Ramos (cell line): ENCODE measurements at regions not wholly inside any gene's neighbourhood (a gene's known extent, or its start where the extent isn't known, plus 50 kb on each side); places are given as distances from the start of the nearest gene placed in this dataset.

ENCODE experiments used
- in situ Hi-C: fragments of 300-500 bp; cut with MboI; formaldehyde crosslinking; loops from one replicate; pipeline ENCODE4 v1.14.3; 2022; ENCODE audit warnings: low sequenced_read_pairs; ENCODE audit not compliant: unreplicated experiment

DNA sequence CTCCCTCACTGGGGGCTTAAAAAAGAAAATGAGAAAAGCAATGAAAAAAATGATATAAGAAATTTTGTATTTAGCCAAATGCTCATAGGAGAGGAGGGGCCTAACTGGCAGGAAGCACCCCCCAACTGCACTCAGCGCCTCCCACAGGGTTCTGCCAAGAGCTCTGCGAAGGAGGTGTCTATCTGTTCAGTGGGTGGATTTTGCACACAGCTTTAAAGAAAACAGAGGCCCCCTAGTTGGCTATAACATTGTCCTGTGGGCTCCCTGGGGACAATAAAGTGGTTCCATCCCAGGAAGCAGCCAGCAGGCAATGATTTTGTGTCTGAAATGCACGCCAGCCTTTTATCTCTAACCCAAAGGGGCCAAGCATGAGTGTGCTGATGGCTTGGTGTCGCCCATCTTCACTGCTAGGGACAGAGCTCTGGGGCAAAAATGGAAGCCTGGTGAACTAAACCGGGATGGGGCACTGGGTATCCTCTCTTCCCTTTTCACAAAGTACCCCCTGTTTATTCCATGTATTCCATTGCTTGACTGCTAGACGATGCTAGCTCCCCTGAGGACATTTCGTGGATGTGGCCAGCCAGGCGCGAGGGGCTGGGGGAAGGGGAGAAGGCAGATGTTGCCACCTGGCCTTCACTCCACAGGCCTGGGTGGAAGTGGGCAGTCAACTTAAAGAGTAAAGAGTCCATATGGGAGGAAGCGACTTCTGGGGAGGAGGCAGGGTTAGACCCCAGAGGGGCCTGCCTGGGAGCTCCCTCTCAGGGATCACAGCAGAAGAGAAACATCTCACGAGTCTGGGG lies 205.7 kb downstream of the CYP26B1 start:
- in situ Hi-C loops = loop anchor here (25.0 kb wide), 1 partner anchor 645 kb away; no protein-coding TSS in a partner anchor

DNA sequence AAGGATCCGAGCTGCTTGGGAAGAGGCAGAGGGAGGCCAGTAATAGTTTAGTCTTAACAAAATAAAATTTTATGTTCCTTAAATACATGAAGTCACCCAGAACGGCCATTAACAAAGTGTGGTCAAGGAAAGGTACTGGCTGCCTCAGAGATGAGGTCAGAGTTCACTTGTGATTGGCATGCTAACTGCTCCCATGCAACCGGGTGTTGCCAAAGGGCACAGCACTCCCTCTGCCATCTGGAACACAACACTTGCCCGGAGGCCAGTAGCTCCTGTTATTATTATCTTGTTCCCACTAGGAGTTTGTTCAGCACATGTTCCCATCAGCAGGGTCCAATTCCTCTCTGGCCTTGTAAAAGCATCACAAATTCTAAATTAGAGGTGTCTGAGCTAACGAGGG lies 207.0 kb downstream of the CYP26B1 start:
- in situ Hi-C loops = loop anchor here (25.0 kb wide), 1 partner anchor 647 kb away; no protein-coding TSS in a partner anchor

GRCh38 chr2:71939588-71940535 lies 207.8 kb downstream of the CYP26B1 start:
- in situ Hi-C loops = loop anchor here (25.0 kb wide), 1 partner anchor 647 kb away; no protein-coding TSS in a partner anchor

DNA sequence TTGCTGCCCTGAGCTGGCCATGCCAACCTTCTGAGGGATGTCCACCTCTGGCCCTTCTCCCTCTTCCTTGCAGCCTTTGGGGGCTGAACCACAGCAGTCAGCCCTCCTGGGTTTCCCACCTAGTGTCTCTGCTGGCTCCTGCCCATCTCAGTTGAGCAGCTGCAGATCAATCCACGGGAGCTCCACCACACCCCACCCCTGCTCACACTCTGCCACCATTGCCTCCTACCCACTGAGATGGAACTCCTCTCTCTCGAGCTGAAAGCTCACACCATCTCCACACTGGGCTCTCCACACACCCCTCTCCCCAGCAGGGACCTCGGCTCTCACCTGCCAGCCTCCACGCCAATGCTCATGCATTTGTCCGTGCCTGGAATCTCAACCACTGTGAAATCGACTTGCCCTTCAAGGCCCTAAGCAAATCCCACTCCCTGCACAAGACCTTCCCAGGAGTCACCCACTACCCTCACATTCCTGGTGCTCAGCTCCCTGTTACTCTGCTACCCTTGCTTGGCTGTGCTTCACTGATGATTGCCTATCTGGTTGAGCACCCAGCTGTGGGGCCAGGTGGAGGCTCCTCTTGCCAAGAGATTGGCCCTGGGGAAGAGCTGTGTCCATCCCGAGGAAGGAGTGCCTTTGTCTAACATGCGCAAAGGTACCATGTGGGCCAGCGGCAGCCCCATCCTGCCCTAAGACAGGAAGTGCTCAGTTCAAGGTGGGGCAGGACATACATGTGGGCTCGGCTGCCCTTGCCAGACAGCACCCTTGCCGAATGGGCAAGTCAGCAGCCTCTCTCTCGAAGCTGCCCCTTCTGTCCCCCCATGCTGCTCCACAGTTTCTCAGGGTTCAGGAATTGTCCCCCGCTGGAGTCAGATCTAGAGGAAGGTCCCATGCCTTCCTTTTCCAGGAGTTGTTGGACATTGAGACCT lies 208.7 kb downstream of the CYP26B1 start:
- in situ Hi-C loops = loop anchor here (25.0 kb wide), 1 partner anchor 648 kb away; no protein-coding TSS in a partner anchor

GRCh38 chr2:71938108-71938507 lies 209.6 kb downstream of the CYP26B1 start:
- in situ Hi-C loops = loop anchor here (25.0 kb wide), 1 partner anchor 649 kb away; no protein-coding TSS in a partner anchor

DNA sequence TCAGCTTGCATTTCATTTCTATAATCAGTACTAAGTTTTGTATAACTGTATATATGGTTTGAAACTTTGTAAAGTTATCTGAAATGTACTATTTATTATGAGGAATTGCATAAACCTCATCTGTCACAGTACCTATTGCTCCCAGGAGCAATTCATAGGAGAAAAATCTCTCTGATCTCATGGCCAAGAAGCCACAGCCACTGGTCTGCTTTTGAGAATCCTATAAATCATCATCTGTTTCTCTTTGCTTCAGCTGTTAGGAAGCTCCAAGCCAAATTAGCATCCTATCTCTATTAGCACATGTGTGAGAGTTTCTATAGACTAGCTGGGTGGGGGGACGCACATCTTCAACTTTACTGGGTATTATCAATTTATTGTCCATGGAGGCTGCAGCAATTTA lies 210.3 kb downstream of the CYP26B1 start:
- in situ Hi-C loops = loop anchor here (25.0 kb wide), 1 partner anchor 650 kb away; no protein-coding TSS in a partner anchor

DNA sequence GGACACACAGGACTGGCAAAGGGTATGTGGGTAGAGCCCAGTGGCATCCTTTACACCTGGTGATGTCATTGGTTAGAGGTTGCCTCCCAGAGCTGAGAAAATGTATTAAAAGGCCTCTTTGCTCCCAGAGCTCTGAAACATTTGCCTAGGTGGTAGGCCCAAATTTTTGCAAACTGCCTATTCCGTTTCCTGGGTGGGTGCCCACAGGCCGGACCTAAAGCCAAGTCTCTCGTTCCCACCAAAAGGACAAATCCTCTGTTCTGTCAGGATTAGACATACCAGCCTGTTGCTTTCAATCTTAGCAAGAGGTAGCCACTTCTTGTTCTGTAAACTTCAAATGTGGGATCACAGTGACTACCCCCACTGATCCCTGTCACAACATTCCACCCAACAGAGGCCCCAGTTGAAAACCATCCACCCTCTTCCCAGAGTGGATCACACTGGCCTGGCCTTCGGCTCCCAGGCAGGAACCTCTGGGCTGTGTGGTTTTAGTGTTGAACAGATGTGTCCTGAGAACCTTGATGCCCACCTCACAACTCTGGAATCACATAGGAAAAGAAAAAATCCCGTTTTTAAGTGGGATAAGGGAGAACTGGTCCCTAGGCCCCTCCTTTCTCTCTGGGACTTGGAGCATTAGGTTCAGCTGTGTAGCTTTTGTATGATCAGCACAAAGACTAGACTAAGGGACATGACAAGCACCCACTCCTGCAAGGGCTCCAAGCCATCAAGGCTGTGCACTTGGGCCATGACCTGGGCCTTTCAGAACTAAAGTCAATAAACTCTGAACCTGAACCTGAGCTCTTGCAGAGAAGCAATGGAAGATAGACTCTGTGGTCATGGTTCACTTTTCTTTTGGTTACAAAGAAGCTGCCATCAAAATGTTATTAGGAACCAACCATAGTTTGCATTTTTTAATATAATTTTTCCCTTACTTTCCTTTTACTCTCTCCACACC lies 211.3 kb downstream of the CYP26B1 start:
- in situ Hi-C loops = loop anchor here (25.0 kb wide), 1 partner anchor 651 kb away; no protein-coding TSS in a partner anchor

- in situ Hi-C loops = loop anchor here (25.0 kb wide), 1 partner anchor 652 kb away; no protein-coding TSS in a partner anchor
Measured at GRCh38 chr2:71935262-71935848, 212.3 kb downstream of the CYP26B1 start.

GRCh38 chr2:71934595-71935261 lies 212.9 kb downstream of the CYP26B1 start:
- in situ Hi-C loops = loop anchor here (25.0 kb wide), 1 partner anchor 653 kb away; no protein-coding TSS in a partner anchor

DNA sequence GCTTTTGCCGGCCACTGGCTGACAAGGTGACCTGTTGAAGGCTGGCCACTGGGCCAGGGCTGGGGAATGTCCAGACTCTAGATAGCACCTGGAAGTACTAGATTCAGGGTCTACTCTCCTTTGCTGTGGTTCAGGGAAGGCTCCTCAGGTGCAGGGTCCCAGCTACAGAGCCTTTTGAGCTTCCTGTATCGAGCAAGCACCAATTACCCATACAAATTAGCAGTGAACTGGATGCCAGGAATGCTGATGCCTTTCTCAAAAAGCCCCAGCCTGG lies 213.4 kb downstream of the CYP26B1 start:
- in situ Hi-C loops = loop anchor here (25.0 kb wide), 1 partner anchor 653 kb away; no protein-coding TSS in a partner anchor

DNA sequence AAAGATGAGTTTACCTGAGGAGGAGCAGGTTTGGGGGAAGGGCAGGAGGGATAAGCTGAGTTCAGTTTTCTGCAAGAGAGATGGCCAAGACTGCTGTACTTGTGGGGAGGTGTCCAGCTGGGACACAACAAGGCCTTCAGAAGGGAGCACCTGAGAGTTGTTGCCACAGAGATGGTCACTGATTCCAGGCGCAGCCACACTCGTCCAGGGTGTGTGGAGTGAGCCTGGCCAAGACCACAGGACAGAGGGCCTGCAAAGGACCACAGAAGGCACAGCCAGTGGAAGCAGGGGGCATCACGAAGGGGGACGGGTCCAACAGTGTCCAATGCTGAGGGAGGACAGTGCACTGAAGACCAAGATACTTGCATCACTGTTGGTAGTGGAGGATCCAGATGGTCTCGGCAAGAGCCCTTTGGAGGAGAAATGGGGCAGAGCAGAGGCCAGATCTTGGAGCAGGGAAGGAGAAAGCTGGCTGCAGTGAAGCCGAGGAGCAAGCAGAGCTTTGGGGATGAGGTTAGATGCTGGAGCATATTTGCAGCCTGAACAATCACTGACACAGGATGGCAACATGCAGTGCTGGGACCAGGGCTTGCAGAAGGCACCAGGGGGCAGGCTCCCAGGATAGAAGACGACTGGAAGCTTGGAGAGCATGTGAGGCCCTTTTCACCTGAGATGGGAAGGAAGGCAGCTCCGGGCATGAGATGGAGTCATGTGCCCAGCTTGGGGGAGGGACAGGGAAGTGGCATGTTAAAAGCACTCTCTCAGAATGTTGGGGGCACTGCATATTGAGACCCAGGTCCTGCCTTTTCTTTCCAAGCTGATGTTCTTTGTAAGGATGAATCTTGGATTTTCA lies 214.0 kb downstream of the CYP26B1 start:
- in situ Hi-C loops = loop anchor here (25.0 kb wide), 1 partner anchor 654 kb away; no protein-coding TSS in a partner anchor

DNA sequence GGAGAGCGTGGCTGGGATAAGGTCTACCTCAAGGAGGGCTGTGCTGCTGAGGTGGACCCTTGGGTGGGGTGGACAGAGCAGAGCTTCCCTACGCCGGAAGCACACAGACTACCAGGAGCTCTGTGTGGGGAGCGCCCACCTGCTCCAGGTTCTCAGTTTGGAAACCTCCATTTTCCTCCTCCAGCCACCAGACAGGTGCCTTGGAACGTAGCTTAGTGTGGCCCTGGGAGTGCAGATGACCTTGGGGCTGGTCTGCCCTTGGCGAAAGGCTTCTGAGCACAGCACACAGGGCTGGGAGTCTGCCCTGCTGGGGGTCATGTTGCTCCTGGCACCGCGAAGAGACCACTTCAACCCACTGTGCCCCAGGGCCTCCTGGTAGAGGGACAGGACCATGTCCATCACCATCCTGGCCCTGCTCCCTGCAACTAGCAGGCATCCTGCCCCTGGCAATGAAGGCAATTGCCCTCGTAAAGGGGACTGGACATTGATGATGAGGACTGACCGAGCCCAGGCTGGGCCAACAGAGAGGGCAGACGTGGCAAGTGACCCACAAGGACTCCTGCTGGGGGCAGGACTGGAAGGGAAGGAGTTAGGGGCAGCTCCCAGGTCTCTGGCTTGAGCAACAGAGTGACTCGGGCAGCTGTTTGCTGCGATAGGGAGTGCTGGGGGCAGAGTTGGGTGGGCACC lies 214.7 kb downstream of the CYP26B1 start:
- in situ Hi-C loops = loop anchor here (25.0 kb wide), 1 partner anchor 654 kb away; no protein-coding TSS in a partner anchor

DNA sequence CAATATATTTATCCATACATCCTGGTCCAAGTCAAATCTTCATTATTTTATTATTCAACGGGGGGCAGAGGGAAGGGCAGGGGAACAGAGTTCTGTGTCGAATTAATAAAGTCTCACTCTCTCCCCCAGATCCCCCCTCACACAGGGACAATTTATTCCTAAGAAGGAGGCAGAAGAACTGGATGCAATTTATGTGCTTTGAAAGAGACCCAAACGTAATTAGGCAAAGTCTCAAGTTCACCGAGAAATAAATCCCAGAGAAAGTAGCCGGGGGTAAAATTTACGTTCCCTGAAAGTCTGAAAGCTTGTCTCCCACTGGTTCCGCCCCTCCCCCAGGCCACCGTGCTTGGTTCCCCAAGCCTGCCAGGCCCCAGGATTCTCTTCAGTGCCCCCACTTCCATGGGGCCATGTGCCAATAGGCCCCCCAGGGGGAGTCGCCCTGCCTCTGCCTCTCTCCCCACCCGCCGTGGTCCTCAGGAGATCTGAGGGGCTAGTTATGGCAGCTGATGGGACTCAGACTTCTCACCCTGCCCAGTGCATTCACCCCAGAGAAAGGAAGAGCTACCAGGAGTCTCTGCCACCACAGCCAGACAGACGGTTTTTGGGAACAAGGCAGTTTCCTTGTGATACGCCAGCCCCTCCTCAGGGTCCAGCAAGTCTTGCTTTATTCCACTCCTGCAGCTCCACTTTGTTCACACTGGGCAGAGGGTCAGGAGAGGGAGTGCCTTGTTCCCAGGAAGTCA lies 215.5 kb downstream of the CYP26B1 start:
- in situ Hi-C loops = loop anchor here (25.0 kb wide), 1 partner anchor 655 kb away; no protein-coding TSS in a partner anchor

GRCh38 chr2:71930049-71930681 lies 217.5 kb downstream of the CYP26B1 start:
- in situ Hi-C loops = loop anchor here (25.0 kb wide), 1 partner anchor 657 kb away; no protein-coding TSS in a partner anchor

- in situ Hi-C loops = loop anchor here (10.0 to 25.0 kb wide), 2 partner anchors 225 to 658 kb away; no protein-coding TSS in a partner anchor
Measured at GRCh38 chr2:71929482-71929772, 218.2 kb downstream of the CYP26B1 start.
